B cell (primary cell): ENCODE measurements at regions not wholly inside any gene's neighbourhood (a gene's known extent, or its start where the extent isn't known, plus 50 kb on each side); places are given as distances from the start of the nearest gene placed in this dataset.

Experiments used
- ATAC-seq: fragments of 200-7000 bp; cut with Tn5 transposase; one replicate; pipeline ENCODE4 v1.10.0; 2021; ENCODE audit warnings: low read depth, mild to moderate bottlenecking, moderate number of reproducible peaks, moderate library complexity
- CTCF ChIA-PET: fragments of 350-600 bp; sonication (Branson Sonifier 250); formaldehyde crosslinking; loops from one replicate; lab custom pipeline; 2021; ENCODE audit warnings: antibody characterized with exemption, inconsistent platforms; lab: Charles Lee
- POLR2A ChIA-PET: fragments of 350-600 bp; sonication (Branson Sonifier 250); formaldehyde crosslinking; loops from one replicate; lab custom pipeline; 2021; ENCODE audit warnings: antibody characterized with exemption; lab: Charles Lee
- DNase-seq: peaks from one replicate; pipeline ENCODE4 v3.0.0; 2013
- H2AFZ ChIP-seq: 2 replicates; pipeline ENCODE4 v1.6.1; 2012; ENCODE audit warnings: mild to moderate bottlenecking, low read depth, low read length; ENCODE audit not compliant: insufficient read depth, poor library complexity, severe bottlenecking
- H3K27ac ChIP-seq, 2 donors: 1 replicate in 1 of 2; 2 replicates in 1 of 2; pipeline ENCODE4 v1.5.1; 2012 to 2013; ENCODE audit warnings: low read length in 2 of 2, mild to moderate bottlenecking in 2 of 2, moderate library complexity in 1 of 2
- H3K27me3 ChIP-seq, 4 experiments: fragments of 200-600 bp in 1 of 4; sonication (generic) in 1 of 4; replicated peaks in 1 of 4; 1 replicate in 2 of 4; 2 replicates in 2 of 4; pipeline versions ENCODE4 v1.6.1 to v1.7.0; 2013 to 2016; ENCODE audit warnings: low read length in 3 of 4, mild to moderate bottlenecking in 2 of 4, mixed read lengths in 1 of 4, moderate library complexity in 1 of 4; ENCODE audit not compliant: insufficient read depth in 4 of 4, control insufficient read depth in 3 of 4; ENCODE audit errors: control extremely low read depth in 1 of 4
- H3K36me3 ChIP-seq, 2 experiments: replicated peaks in 1 of 2; 1 replicate in 1 of 2; 2 replicates in 1 of 2; pipeline versions ENCODE4 v1.6.1 to v1.7.1; 2013; ENCODE audit warnings: low read length in 1 of 2; ENCODE audit not compliant: insufficient read depth in 2 of 2, control insufficient read depth in 1 of 2; ENCODE audit errors: control extremely low read depth in 1 of 2, extremely low read depth in 1 of 2
- H3K4me1 ChIP-seq, 2 donors: fragments of 200-600 bp in 1 of 2; sonication (generic) in 1 of 2; 1 replicate in 1 of 2; 2 replicates in 1 of 2; pipeline versions ENCODE4 v1.5.1 to v1.6.1; 2013 to 2017; ENCODE audit warnings: low read length in 2 of 2; ENCODE audit not compliant: control insufficient read depth in 2 of 2, insufficient read depth in 2 of 2
- H3K4me2 ChIP-seq: replicated peaks from 2 replicates; pipeline ENCODE3; 2012; ENCODE audit warnings: mild to moderate bottlenecking, low read depth, low read length; ENCODE audit not compliant: poor library complexity, severe bottlenecking
- H3K4me3 ChIP-seq, 5 experiments: fragments of 200-600 bp in 1 of 5; sonication (generic) in 1 of 5; 1 replicate in 3 of 5; 2 replicates in 2 of 5; pipeline versions ENCODE4 v1.5.1 to v1.7.0; 2011 to 2016; ENCODE audit warnings: low read length in 4 of 5, mild to moderate bottlenecking in 4 of 5, low read depth in 2 of 5, control low read depth in 1 of 5, moderate library complexity in 1 of 5; ENCODE audit not compliant: insufficient read depth in 1 of 5; ENCODE audit errors: control extremely low read depth in 1 of 5, extremely low read depth in 1 of 5
- H3K79me2 ChIP-seq: fragments of 200-600 bp; sonication (generic); one replicate; pipeline ENCODE4 v1.6.0; 2016; ENCODE audit warnings: low read length; ENCODE audit not compliant: control insufficient read depth, insufficient read depth
- H3K9ac ChIP-seq: fragments of 200-600 bp; sonication (generic); 2 replicates; pipeline ENCODE4 v1.6.1; 2017; ENCODE audit warnings: mild to moderate bottlenecking, low read length, moderate library complexity
- H3K9me3 ChIP-seq, 3 donors: one replicate each; pipeline versions ENCODE4 v1.6.1 to v1.7.1; 2013; ENCODE audit warnings: low read length in 2 of 3; ENCODE audit not compliant: control insufficient read depth in 2 of 3, insufficient read depth in 1 of 3; ENCODE audit errors: control extremely low read depth in 1 of 3
- H4K20me1 ChIP-seq: 2 replicates; pipeline ENCODE4 v1.6.0; 2012; ENCODE audit warnings: mild to moderate bottlenecking, low read length; ENCODE audit not compliant: insufficient read depth, control insufficient read depth, poor library complexity, severe bottlenecking
- H3K27ac Mint-ChIP-seq: one replicate; pipeline ENCODE4 v1.8.0; 2021; ENCODE audit warnings: mixed read lengths
- H3K27me3 Mint-ChIP-seq: one replicate; pipeline ENCODE4 v1.8.0; 2021; ENCODE audit warnings: mixed read lengths
- H3K4me1 Mint-ChIP-seq: one replicate; pipeline ENCODE4 v1.8.0; 2021; ENCODE audit warnings: mixed read lengths
- H3K4me3 Mint-ChIP-seq: one replicate; pipeline ENCODE4 v1.8.0; 2021; ENCODE audit warnings: mixed read lengths
- H3K9me3 Mint-ChIP-seq: one replicate; pipeline ENCODE4 v1.8.0; 2022; ENCODE audit warnings: mixed read lengths; ENCODE audit not compliant: insufficient read depth
- EZH2 ChIP-seq: IDR thresholded peaks from 2 replicates; pipeline ENCODE4 v1.6.1; 2012; ENCODE audit warnings: borderline replicate concordance, low read depth, mild to moderate bottlenecking, moderate library complexity, low read length; ENCODE audit not compliant: insufficient read depth, poor library complexity, severe bottlenecking
- WGBS: methylation state at CpG from one replicate; pipeline ENCODE4 v1.1.5; 2013; ENCODE audit warnings: missing lambda C conversion rate; ENCODE audit not compliant: insufficient coverage; 5-methylcytosine and 5-hydroxymethylcytosine counted together
- intact Hi-C: fragments of 100-400 bp; cut with micrococcal nuclease; formaldehyde crosslinking; loops from one replicate; pipeline ENCODE4 v1.10.0; 2022
- TF ChIP-seq, protein P1 (sequence below): fragments of 200-600 bp; IDR thresholded peaks from one replicate; pipeline ENCODE4 v1.8.0; 2022; ENCODE audit warnings: antibody characterized with exemption, mild to moderate bottlenecking

DNA sequence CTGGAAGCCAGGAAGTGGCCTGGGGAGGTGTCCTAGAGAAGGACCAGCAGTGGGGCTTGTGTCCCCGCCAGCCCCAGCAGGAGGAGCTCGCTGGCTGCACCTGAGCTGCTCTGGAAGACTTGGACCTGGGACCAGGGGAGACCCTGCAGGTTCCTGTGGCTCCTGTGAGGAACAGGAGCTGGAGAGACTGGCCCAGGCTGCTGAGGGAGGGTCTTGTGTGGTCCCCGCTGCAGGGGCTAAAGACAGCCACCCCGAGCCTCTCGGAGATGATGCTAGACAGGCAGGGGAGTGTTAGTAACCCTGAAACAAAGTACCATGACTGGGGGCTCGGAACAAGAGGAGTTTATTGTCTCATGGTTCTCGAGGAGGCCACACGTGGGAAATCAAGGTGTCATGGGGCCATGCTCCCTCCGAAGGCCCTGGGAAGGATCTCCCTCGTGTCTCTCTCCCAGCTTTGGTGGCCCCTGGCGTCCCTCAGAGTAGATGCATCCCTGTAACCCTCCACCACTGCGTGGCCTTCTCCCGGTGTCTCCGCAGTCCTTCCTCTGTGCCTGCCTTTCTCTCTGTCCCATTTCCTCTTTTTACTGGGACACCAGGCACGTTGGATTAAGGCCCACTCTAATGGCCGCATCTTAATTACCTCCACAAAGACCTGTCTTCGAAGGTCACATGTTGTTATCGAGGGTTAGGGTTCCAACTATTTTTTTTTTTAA is 348.4 kb downstream of the GLRX3 start:
- Histone ChIP-seq H3K9ac (no peak overlapping the region), H3K4me3 (no peak overlapping the region), H3K36me3 (no peaks in the 10 kb centered on the region), H2AFZ (no peak overlapping the region), H3K4me2 (no peak overlapping the region), H3K27ac (no peak overlapping the region), H3K9me3 (peaks cover 0 to 27% (median 0%) of the 10 kb centered on the region in 3 donors), H4K20me1 (no peaks in the 10 kb centered on the region), H3K27me3 (no peaks in the 10 kb centered on the region), H3K79me2 (no peaks in the 10 kb centered on the region), H3K4me1 (no peaks in the 10 kb centered on the region)
- Mint-ChIP-seq H3K4me1 (no peaks in the 10 kb centered on the region), H3K4me3 (no peak overlapping the region), H3K9me3 (no peaks in the 10 kb centered on the region), H3K27me3 (no peaks in the 10 kb centered on the region), H3K27ac (no peak overlapping the region)
- intact Hi-C loops = no loop called here
- ChIA-PET CTCF (no interaction called here), POLR2A (no interaction called here)
- ATAC-seq (no peak), DNase-seq (no peak)
- TF ChIP-seq EZH2 = no peak
- TF ChIP-seq, protein P1, sequence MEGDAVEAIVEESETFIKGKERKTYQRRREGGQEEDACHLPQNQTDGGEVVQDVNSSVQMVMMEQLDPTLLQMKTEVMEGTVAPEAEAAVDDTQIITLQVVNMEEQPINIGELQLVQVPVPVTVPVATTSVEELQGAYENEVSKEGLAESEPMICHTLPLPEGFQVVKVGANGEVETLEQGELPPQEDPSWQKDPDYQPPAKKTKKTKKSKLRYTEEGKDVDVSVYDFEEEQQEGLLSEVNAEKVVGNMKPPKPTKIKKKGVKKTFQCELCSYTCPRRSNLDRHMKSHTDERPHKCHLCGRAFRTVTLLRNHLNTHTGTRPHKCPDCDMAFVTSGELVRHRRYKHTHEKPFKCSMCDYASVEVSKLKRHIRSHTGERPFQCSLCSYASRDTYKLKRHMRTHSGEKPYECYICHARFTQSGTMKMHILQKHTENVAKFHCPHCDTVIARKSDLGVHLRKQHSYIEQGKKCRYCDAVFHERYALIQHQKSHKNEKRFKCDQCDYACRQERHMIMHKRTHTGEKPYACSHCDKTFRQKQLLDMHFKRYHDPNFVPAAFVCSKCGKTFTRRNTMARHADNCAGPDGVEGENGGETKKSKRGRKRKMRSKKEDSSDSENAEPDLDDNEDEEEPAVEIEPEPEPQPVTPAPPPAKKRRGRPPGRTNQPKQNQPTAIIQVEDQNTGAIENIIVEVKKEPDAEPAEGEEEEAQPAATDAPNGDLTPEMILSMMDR = no peak
- 82% methylated on average over 15 of the region's 18 CpGs for WGBS

DNA sequence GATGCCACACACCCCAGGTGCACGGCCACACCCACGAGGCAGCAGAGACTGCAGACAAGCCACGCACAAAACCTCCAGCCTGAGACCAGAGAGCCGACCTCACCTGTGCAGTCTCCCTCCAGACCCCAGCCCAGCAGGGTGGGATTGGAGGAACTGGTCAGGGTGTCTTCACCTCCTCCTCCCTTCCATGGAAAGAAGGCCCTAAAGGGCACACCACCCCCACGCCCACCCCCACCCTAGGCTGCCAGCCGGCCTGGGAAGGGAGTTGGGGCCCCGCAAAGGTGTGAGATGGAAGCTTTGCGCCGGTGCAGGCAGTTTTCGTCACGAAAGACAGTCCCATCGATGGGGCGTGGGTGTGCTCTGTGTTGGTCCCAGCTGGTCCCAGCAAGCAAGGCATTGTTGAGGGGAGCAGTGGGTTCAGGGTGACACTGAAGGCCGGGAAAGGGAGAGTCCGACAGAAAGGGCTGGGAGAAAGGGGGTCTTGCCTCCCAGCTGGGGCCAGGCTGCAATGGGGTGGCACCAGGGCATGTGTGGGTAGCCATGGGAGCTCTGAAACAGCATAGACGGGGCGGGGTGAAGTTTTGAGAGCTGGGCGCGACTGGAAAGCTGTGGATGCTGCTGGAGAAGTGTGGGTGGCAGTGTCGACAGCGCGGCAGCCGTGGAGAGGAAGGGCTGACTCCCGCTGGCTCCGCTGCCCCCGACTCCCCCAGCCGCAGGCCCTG is 349.2 kb downstream of the GLRX3 start:
- H3K9me3 Mint-ChIP-seq = no peaks in the 10 kb centered on the region
- Histone ChIP-seq H3K36me3 (no peaks in the 10 kb centered on the region), H2AFZ (no peak overlapping the region), H3K27ac (no peak overlapping the region), H3K79me2 (no peaks in the 10 kb centered on the region), H3K4me1 (no peaks in the 10 kb centered on the region), H3K9me3 (peaks cover 0 to 27% (median 0%) of the 10 kb centered on the region in 3 donors), H3K27me3 (no peaks in the 10 kb centered on the region), H3K4me2 (no peak overlapping the region), H3K9ac (no peak overlapping the region), H3K4me3 (no peak overlapping the region), H4K20me1 (no peaks in the 10 kb centered on the region)
- 92% methylated on average over 22 of the region's 27 CpGs for WGBS
- H3K27ac Mint-ChIP-seq = no peak overlapping the region
- ATAC-seq = no peak
- intact Hi-C loops = no loop called here
- H3K4me3 Mint-ChIP-seq = no peak overlapping the region
- H3K27me3 Mint-ChIP-seq = no peaks in the 10 kb centered on the region
- ChIA-PET CTCF (no interaction called here), POLR2A (no interaction called here)
- no peaks in the 10 kb centered on the region for H3K4me1 Mint-ChIP-seq
- TF ChIP-seq, protein P1 = no peak
- TF ChIP-seq EZH2 = no peak
- no peak for DNase-seq
